ENCODE measurements at regions not wholly inside any gene's neighbourhood (a gene's known extent, or its start where the extent isn't known, plus 50 kb on each side); places are given as distances from the start of the nearest gene placed in this dataset.
A peak's percentile ranks its signal among the peaks of the same experiment; 100 is the strongest.

DNA sequence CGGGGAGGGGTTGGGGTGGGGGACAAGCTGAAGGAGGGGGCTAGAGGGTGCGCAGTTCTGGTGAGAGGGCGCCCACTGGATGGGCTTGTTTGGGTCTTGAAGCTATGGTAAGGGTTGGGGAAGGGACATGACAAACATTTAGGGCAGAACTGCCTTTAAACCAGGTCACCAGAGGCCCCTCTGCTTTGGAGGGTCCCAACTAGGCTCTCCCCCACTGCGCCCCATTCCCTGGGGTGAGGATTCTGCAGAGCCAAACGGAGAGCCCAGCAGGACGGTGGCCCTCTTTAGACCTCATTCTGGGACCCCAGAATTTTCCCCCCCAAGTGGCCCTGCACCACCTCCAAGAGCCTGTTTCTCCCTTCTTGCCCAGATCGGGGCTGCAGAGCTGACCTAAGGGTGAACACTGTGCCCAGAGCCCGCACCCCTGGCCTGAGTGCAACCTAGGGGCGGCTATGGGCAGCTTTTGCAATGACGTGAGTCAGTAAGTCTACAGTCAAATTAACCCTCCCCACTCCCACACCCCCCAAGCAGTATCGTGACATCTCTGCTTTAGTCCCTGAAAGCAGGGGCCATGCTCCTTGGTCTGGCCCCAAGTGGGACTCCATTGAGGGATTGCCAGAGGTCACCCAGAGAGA, 593.8 kb downstream of the MATN1 start:
- no peak for DNase-seq (ENCODE audit: low spot score)

- DNase-seq (ENCODE audit: low spot score), result peak; percentile 21
Measured at GRCh38 chr1:30129001-30129408, 594.4 kb downstream of the MATN1 start.

DNA sequence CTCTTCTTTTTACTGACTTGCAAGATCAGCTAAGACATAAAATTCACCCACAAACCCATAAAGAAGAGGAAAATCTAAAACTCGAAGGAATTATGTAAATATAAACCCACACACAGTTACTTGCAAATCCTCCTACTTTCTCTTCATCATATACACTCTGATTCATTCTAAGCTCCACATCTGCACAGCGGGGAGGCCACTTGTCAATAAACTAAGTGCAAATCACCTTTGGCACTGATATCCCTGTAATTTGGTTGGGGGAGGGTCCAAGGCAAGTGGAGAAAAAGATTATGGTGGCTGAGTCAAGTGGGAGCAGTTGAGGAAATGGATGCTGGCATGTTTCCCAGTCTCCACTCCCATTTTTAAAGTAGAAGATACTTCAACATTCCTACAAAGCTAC, 596.5 kb downstream of the MATN1 start:
- DNase-seq (ENCODE audit: low spot score), result no peak

DNA sequence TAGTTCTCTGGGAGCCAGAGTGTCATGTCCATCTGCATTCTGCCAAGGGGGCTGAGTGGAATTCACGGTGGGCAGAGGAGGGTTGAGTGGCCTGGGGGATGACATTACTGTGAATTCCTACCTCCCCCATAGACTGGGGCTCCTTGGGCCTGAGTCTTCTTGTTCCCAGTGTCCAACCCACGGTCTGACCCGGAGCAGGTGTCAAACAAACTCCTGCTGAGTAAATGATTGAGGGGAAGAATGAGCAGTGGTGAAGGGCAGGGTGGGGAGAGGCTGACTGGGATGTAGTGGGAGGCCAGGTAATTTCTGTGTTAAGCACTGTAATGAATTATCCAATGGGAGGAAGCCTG, 597.6 kb downstream of the MATN1 start:
- DNase-seq (ENCODE audit: low spot score), result no peak

GRCh38 chr1:30125021-30125820, 598.2 kb downstream of the MATN1 start:
- no peak for DNase-seq (ENCODE audit: low spot score)

DNA sequence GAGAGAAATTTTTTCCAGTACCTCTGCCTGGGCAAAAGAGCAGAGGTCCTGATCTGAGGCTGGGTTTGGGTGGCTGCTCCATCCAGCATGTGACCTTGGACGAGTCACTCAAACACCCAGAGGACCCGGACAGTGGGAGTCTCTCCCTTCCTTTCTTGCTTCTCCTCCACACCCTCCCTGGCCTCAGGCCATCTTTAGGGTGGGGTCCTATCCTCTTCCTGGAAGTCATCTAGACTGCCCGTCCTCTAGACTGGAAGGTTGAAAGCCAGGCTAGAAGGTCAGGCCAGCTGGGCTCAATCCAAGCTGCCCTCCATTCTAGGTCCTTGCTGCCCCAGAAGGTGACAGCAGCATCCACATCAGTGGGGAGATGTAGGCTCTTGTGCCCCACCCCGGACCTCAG, 599.5 kb downstream of the MATN1 start:
- DNase-seq (ENCODE audit: low spot score), result no peak

DNA sequence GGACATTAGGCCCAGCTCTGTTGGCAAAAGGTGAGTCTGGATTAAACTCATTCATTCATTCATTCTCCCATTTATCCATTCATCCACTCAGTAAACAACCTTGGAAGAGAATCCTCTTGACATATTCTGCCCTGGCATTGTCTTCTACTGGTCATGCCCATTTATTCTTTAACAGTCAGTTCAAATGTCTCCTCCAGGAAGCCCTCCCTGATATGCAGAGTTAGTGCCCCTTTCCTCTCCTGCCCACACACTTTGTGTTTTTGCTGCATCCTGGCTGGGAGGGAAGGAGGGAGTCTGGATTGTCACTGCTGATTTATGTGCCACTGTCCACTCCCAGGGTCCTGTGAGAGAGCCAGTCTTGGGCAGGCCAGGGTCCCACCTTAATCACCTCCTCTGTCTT, 600.3 kb downstream of the MATN1 start:
- no peak for DNase-seq (ENCODE audit: low spot score)

GRCh38 chr1:30120245-30121000, 603.0 kb downstream of the MATN1 start:
- no peak for DNase-seq (ENCODE audit: low spot score)

DNA sequence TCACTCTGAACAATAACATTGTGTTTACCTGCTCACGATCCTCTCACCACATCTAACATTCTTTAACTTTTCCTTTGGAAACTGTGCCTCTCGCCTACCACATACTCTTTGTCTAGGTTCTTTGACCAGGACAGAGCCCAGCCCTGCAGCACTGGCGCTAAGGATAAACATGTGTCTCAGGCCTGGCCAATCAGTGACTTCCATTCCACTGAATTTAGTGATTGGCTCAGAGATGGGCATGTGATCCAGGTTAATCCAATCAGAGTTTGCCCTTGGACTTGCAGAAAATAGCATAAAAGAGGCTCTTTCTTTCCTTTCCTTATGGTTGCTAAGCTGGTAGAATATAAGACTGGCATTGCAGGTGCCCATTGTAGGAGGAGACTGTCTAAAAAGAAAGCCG, 605.7 kb downstream of the MATN1 start:
- no peak for DNase-seq (ENCODE audit: low spot score)

GRCh38 chr1:30111431-30111830, 612.0 kb downstream of the MATN1 start:
- DNase-seq (ENCODE audit: low spot score), result peak; percentile 36

- no peak for DNase-seq (ENCODE audit: low spot score)
Measured at GRCh38 chr1:30110846-30111245, 612.5 kb downstream of the MATN1 start.

GRCh38 chr1:30109853-30110252, 613.5 kb downstream of the MATN1 start:
- DNase-seq (ENCODE audit: low spot score), result no peak

DNA sequence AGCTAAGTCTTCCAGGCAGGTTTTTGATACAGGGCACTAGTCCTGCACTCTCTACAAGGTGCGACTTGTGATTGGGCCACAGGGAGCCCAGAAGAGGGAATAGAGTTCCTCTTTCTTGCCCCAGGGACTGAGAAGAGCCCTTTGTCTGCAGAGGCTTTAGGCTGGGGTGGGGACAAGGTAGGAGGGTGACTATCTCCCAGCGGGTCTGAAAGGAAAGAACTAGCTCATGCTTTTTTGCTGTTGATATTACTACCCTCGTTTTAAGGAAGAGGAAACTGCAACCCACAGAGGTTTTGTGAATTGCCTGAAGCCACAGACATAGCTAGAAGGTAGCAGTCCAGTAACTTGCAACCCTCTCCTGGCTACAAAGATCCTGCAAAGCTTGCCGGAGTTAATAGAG, 615.2 kb downstream of the MATN1 start:
- DNase-seq (ENCODE audit: low spot score), result no peak

DNA sequence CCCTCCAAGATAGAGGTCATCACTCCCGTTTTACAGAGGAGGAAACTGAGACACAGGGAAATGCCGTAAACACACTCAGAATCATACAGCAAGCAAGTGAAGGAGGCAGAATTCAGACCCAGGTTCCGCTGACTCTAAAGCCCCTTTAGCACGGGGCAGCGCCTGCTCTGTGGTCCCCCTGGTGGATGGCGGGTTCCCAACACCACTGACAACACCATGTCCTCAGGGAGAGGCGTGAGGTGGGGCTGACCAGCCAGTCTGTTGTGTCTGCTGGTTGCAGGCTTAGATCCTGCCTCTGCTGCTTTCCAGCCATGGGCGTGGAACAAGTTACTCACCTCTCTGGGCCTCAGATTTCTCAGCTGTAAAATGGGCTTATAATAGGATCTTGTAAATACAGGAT, 617.3 kb downstream of the MATN1 start:
- peak; percentile 15 for DNase-seq (ENCODE audit: low spot score)

- no peak for DNase-seq (ENCODE audit: low spot score)
Measured at GRCh38 chr1:30104551-30104950, 618.8 kb downstream of the MATN1 start.

DNA sequence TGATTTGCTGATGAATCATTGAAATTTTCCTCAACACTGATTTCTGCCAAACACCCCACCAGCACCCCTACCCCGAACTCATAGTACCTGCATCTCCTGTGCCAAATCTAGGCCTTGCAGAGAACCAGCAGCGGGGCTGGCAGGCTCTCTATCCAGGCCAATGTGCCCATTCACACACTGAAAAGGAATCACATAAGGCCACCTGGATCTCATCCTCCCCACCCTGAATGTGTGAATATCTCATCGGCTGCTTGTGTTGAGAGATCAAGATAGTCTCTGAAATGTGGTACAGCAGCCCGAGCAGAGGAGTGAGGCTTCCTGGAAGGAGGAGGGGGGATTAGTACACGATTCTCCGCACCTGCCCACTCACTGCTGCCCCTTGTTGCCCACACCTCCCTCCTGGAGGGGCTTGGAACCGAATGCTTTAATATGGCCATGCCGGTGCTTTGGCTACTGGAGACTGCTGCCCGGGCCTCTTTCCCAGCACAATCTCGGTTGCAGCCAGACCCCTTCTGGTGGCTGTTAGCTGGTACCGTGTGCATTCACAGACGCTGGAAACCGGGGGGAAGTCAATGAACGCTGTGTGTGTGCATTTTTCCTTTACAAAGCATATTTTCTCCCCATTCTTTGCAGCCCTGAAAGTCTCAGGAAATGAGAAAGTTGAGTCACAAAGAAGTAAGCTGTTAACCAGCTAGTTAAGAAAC, 619.5 kb downstream of the MATN1 start:
- no peak for DNase-seq (ENCODE audit: low spot score)

GRCh38 chr1:30102605-30103004, 620.8 kb downstream of the MATN1 start:
- DNase-seq (ENCODE audit: low spot score), result no peak

DNA sequence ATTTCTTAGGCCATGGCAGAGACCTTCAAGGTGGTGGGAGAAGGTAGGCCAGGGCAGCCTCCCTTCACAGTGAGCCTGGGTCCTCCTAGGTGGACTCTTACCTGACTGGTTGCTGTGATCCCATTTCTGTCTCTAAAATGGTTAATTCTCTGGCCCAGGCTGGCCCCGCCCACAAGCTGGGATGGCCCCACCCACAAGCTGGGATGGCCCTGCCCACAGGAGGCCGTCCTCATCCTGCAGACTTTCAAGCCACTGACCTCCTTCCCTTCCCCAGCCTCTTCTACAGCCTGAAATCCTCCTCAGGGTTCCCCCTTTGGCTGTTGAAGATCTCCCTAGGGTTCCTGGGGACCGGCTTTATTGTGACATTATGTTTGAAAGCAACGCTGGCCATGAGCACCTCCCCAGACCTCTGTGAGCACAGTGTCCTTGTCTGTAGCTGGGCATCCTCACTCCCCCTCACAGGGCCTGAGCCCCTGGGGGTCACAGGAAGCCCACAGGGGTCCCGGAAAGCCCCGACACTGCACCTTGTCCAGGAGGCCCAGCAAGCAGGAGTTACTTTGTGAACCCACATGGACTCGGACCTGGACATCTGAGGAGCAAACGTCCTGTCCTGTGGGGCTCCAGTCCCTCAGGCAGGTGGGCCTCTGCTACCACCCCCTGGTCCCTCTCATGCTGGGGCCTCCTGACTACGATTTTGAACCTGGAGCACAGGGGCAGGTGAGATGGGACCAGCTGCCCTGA, 621.7 kb downstream of the MATN1 start:
- no peak for DNase-seq (ENCODE audit: low spot score)

DNA sequence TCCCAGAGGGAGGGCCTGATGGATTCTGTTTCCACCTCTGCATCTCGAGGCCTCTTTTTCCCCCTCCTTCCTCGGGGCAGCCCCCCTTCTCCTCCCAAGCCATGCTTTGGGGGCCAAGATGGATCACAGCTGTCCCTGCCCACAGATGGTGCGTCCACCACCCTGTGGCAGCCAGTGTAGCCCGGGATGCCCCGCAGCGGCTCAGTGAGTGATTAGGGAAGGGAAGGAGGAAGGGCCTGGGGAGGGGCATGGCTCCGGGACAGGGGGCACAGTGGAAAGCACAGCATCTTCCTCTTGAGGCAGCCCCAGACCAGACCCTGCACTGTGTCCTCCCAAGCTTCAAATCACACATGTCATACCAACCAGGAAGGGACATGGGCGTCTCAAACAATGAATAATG, 622.4 kb downstream of the MATN1 start:
- no peak for DNase-seq (ENCODE audit: low spot score)

DNA sequence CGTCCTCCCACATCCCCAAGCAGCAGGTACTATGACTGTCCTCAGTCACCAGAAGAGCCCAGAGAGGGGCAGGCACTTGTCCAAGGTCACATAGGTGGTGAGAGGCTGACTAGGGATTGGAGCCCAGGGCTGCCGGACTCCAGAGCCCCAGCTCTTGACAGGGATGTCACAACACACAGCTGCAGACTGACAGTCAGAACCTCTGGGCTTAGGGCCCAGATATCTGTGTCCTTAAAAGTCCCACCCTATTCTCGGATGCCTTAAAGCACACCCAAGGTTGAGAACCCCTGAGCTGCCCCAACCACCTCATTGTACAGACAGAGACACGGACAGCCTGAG, 622.9 kb downstream of the MATN1 start:
- no peak for DNase-seq (ENCODE audit: low spot score)

Data from umbilical cord (tissue), 1 donor.